SW480 (cell line): ENCODE measurements at regions not wholly inside any gene's neighbourhood (a gene's known extent, or its start where the extent isn't known, plus 50 kb on each side); places are given as distances from the start of the nearest gene placed in this dataset.
"Not testable (repeated sequence)": the region's sequence is repeated elsewhere in the genome, so short reads cannot be mapped to it uniquely, and the experiment has no call there.

Experiments
- DNase-seq: peaks from one replicate; pipeline ENCODE4 v3.0.0-alpha.2; 2016; ENCODE audit warnings: low spot score

GRCh38 chr1:228992907-228993535 lies 257.7 kb downstream of the RHOU start:
- DNase-seq = no peak

GRCh38 chr1:228994676-228995594 lies 259.7 kb downstream of the RHOU start:
- no peak for DNase-seq

GRCh38 chr1:228996281-228996680 lies 261.0 kb downstream of the RHOU start:
- DNase-seq = no peak

- DNase-seq = no peak
These were observed 262.5 kb downstream of the RHOU start for GRCh38 chr1:228997721-228998144.

- no peak for DNase-seq
These were observed 262.9 kb downstream of the RHOU start for GRCh38 chr1:228998179-228998578.

- DNase-seq = no peak
These were observed 264.3 kb downstream of the RHOU start for GRCh38 chr1:228999446-229000170.

- no peak for DNase-seq
These were observed 264.9 kb downstream of the RHOU start for GRCh38 chr1:229000187-229000586.

GRCh38 chr1:229001467-229002011 lies 266.3 kb downstream of the RHOU start:
- DNase-seq = no peak

- no peak for DNase-seq
These were observed 266.8 kb downstream of the RHOU start for GRCh38 chr1:229002037-229002436.

- DNase-seq = no peak
These were observed 267.2 kb downstream of the RHOU start for GRCh38 chr1:229002451-229002960.

GRCh38 chr1:229003233-229004031 lies 267.5 kb upstream of the RAB4A start:
- no peak for DNase-seq

GRCh38 chr1:229004066-229004833 lies 266.7 kb upstream of the RAB4A start:
- DNase-seq = no peak

- DNase-seq = no peak
These were observed 265.8 kb upstream of the RAB4A start for GRCh38 chr1:229005097-229005496.

- no peak for DNase-seq
These were observed 265.4 kb upstream of the RAB4A start for GRCh38 chr1:229005556-229005955.

- DNase-seq = no peak
These were observed 264.6 kb upstream of the RAB4A start for GRCh38 chr1:229006121-229006870.

GRCh38 chr1:229007167-229007566 lies 263.7 kb upstream of the RAB4A start:
- no peak for DNase-seq

GRCh38 chr1:229007701-229008100 lies 263.2 kb upstream of the RAB4A start:
- DNase-seq = no peak

GRCh38 chr1:229008347-229008746 lies 262.6 kb upstream of the RAB4A start:
- DNase-seq = not testable (repeated sequence)

- no peak for DNase-seq
These were observed 259.9 kb upstream of the RAB4A start for GRCh38 chr1:229011022-229011421.

- no peak for DNase-seq
These were observed 258.1 kb upstream of the RAB4A start for GRCh38 chr1:229012823-229013222.
